HG03097 (cell line): ENCODE measurements at regions not wholly inside any gene's neighbourhood (a gene's known extent, or its start where the extent isn't known, plus 50 kb on each side); places are given as distances from the start of the nearest gene placed in this dataset.

ENCODE experiments used
- ATAC-seq: cut with Tn5 transposase; IDR thresholded peaks from one replicate; pipeline ENCODE4 v1.9.1; 2021; ENCODE audit not compliant: unreplicated experiment, low FRiP score

DNA sequence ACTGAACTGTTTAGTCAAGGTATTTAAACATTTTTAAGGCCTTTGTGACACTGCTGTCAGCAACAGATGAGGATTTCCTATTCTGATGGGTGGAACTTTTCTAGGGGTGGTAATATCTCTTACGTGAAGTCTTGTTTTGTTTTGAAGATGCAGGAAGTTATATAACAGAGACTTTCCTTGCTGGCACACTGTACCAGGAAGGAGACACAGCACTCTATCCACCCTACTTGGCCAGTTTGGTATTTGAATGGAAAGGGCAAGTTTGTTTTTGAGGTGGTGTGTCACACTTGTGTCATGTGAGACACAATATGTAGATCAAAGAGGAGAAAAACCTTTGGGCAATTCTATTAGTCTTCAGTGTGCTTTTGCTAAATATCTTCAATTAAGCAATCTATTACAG, 51.6 kb upstream of the SRP54 start:
- ATAC-seq = peak; percentile 37

DNA sequence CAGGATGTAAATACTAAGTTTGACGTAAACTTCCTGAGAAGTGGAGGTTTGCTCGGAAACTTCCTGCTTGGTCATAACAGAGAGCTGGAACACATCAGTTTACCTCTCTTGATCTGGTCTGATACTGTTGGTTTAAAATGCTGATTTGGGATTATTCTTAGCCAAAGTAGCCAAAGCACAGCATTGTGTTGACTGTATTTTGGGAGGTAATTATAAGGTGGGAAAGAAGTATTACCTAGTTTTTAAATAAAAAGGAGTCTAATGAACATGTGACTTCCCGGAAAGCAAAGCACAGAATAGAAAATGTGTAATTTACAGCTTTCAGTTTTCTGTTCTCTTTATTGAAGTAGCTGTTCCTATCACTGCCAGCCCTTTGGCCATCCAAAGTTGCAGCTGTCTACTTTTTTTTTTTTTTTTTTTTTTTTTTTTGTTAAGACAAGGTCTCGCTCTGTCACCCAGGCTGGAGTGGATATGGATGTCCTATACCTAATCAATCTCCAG, 52.2 kb upstream of the SRP54 start:
- ATAC-seq = peak; percentile 46

DNA sequence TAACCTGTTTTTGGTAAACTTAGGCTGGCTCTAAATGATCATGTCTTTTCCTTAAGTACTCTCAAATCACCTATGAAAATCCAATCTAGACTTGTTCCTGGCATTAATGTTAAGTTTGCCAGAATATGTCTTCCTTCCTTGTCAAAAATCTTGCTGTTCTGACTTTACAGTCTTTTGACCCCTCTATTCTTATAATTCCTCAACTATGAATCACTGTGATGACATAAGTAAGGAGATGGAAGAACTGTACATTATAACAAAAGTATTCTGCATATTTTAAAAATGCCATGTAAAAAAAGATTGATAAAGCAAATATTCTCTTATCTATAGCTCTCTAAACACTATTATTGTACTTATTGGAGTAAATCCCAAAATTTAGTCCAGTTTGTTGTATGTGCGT, 51.4 kb upstream of the BAZ1A start:
- ATAC-seq = no peak
